HepG2 (cell line): ENCODE measurements at regions not wholly inside any gene's neighbourhood (a gene's known extent, or its start where the extent isn't known, plus 50 kb on each side); places are given as distances from the start of the nearest gene placed in this dataset.
"Not testable (repeated sequence)": the region's sequence is repeated elsewhere in the genome, so short reads cannot be mapped to it uniquely, and the experiment has no call there.

ENCODE experiments used
- ATAC-seq: fragments of 200-7000 bp; cut with Tn5 transposase; 3 replicates; pipeline ENCODE4 v1.9.1; 2020; ENCODE audit warnings: mild to moderate bottlenecking, moderate library complexity
- BruUV-seq: library from RNA; stranded (reverse); fragments of 400-500 nt; replicated peaks from 2 replicates; lab custom pipeline; 2021; lab: Mats Ljungman, UMichigan
- CTCF ChIA-PET: fragments of 300-600 bp; formaldehyde crosslinking; extraction: SDS; loops from one replicate; lab custom pipeline; 2021; ENCODE audit warnings: low total read pairs, inconsistent platforms, low intra/inter-chr PET ratio; lab: Yijun Ruan, JAX
- POLR2A ChIA-PET: fragments of 350-600 bp; sonication (Branson Sonifier 250); formaldehyde crosslinking; loops from one replicate; lab custom pipeline; 2020; ENCODE audit warnings: antibody characterized with exemption, inconsistent platforms; lab: Yijun Ruan, JAX
- DNase-seq: peaks from one replicate; pipeline ENCODE4 v3.0.0-alpha.2; 2015; ENCODE audit warnings: low spot score
- FAIRE-seq: peaks from 3 replicates; lab custom pipeline; 2011; peaks lifted over from hg19 to GRCh38; lab: Jason Lieb, UNC
- H2AFZ ChIP-seq: one replicate; pipeline ENCODE4 v1.6.1; 2011; ENCODE audit warnings: low read length, inconsistent platforms
- H3K27ac ChIP-seq: fragments of 300-600 bp; 3 replicates; pipeline ENCODE4 v1.8.0; 2011; ENCODE audit warnings: mixed run types, mild to moderate bottlenecking, mixed read lengths, low read length, inconsistent platforms; ENCODE audit not compliant: insufficient read depth; ENCODE audit errors: extremely low read length
- H3K27me3 ChIP-seq, 2 experiments: fragments of 200-600 bp in 1 of 2; 2 replicates in 1 of 2; 3 replicates in 1 of 2; pipeline versions ENCODE4 v1.6.0 to v1.8.0; 2011; ENCODE audit warnings: low read length in 2 of 2, mild to moderate bottlenecking in 2 of 2, moderate library complexity in 2 of 2, inconsistent platforms in 1 of 2; ENCODE audit not compliant: insufficient read depth in 2 of 2, control insufficient read depth in 1 of 2
- H3K36me3 ChIP-seq, 2 experiments: fragments of 200-600 bp in 1 of 2; replicated peaks in 1 of 2; 2 replicates in 1 of 2; 3 replicates in 1 of 2; pipeline versions ENCODE4 v1.5.1 to v1.8.0; 2011; ENCODE audit warnings: low read length in 2 of 2, inconsistent platforms in 1 of 2; ENCODE audit not compliant: insufficient read depth in 2 of 2, control insufficient read depth in 1 of 2
- H3K4me1 ChIP-seq: 2 replicates; pipeline ENCODE4 v1.5.1; 2012; ENCODE audit warnings: low read length, inconsistent platforms; ENCODE audit not compliant: insufficient read depth
- H3K4me2 ChIP-seq: 2 replicates; pipeline ENCODE4 v1.6.0; 2011; ENCODE audit warnings: low read depth, low read length, inconsistent platforms
- H3K4me3 ChIP-seq, 3 experiments: fragments of 200-600 bp in 1 of 3; sonication (generic), shearing (Covaris generic) in 1 of 3; replicated peaks in 1 of 3; 2 replicates each; pipeline ENCODE4 v1.5.1; 2011 to 2016; ENCODE audit warnings: low read length in 3 of 3, inconsistent platforms in 2 of 3, low read depth in 2 of 3, mild to moderate bottlenecking in 2 of 3, control low read depth in 1 of 3, mixed read lengths in 1 of 3; ENCODE audit not compliant: insufficient read depth in 1 of 3
- H3K79me2 ChIP-seq: one replicate; pipeline ENCODE4 v1.6.1; 2011; ENCODE audit warnings: low read length, inconsistent platforms; ENCODE audit not compliant: insufficient read depth
- H3K9ac ChIP-seq: 2 replicates; pipeline ENCODE4 v1.6.0; 2011; ENCODE audit warnings: mild to moderate bottlenecking, low read depth, low read length, inconsistent platforms; ENCODE audit not compliant: insufficient read depth
- H3K9me3 ChIP-seq: 2 replicates; pipeline ENCODE4 v1.5.1; 2012; ENCODE audit warnings: mild to moderate bottlenecking, low read length
- H4K20me1 ChIP-seq: 2 replicates; pipeline ENCODE4 v1.6.0; 2011; ENCODE audit warnings: inconsistent platforms, mild to moderate bottlenecking, low read length, moderate library complexity; ENCODE audit not compliant: insufficient read depth
- ZNF318 ChIP-seq: sonication (generic); formaldehyde crosslinking; IDR thresholded peaks from 2 replicates; pipeline ENCODE4 v1.4.0; 2020; ENCODE audit warnings: mild to moderate bottlenecking, missing genetic modification reagents
- ZNF629 ChIP-seq: sonication (generic); formaldehyde crosslinking; conservative IDR thresholded peaks from 2 replicates; pipeline ENCODE4 v1.5.0; 2020; ENCODE audit warnings: missing genetic modification reagents
- ZNF781 ChIP-seq: sonication (generic); formaldehyde crosslinking; IDR thresholded peaks from 2 replicates; pipeline ENCODE4 v1.5.1; 2020; ENCODE audit warnings: borderline replicate concordance, mild to moderate bottlenecking, missing genetic modification reagents; ENCODE audit errors: not compliant biosample characterization
- WGBS: methylation state at CpG from one replicate; pipeline ENCODE4 v1.1.6; 2017; ENCODE audit warnings: low lambda C conversion rate; 5-methylcytosine and 5-hydroxymethylcytosine counted together
- in situ Hi-C: cut with HindIII; loops from 2 replicates; pipeline ENCODE4 v1.10.0; 2017; ENCODE audit warnings: low pct_unique_long_range_greater_than_20kb; ENCODE audit not compliant: extremely low pct_ligation_motif_present
- intact Hi-C: fragments of 100-400 bp; cut with micrococcal nuclease; formaldehyde crosslinking; loops from one replicate; pipeline ENCODE4 v1.10.0; 2022; ENCODE audit not compliant: unreplicated experiment

- no peak for TF ChIP-seq ZNF318
- no peak for TF ChIP-seq ZNF629 (CRISPR knock-in tag)
- TF ChIP-seq ZNF781 (CRISPR knock-in tag): no peak
- TF ChIP-seq, all 625 proteins: peak for 0
- in situ Hi-C loops: no loop called here
- no peaks in the 10 kb centered on the region for H3K4me1 ChIP-seq
- DNase-seq: no peak
- no peak overlapping the region for H2AFZ ChIP-seq
- POLR2A ChIA-PET: no interaction called here
- peaks cover 18% of the 10 kb centered on the region for H3K9me3 ChIP-seq
- no TSS peak for BruUV-seq
- no peaks in the 10 kb centered on the region for H3K79me2 ChIP-seq
- H3K4me3 ChIP-seq: no peak overlapping the region
- no peak for ATAC-seq
- no peaks in the 10 kb centered on the region for H4K20me1 ChIP-seq
- FAIRE-seq: no peak
- no peak overlapping the region for H3K4me2 ChIP-seq
- CTCF ChIA-PET: no interaction called here
- no peak overlapping the region for H3K27ac ChIP-seq
- H3K27me3 ChIP-seq: no peaks in the 10 kb centered on the region
- intact Hi-C loops: no loop called here
- H3K9ac ChIP-seq: no peak overlapping the region
- no peaks in the 10 kb centered on the region for H3K36me3 ChIP-seq
Observed at GRCh38 chr5:34416501-34417008, 239.6 kb upstream of the RAI14 start.

- POLR2A ChIA-PET, in situ Hi-C loops, H3K4me2 ChIP-seq, DNase-seq, H3K36me3 ChIP-seq, BruUV-seq, FAIRE-seq, H3K27ac ChIP-seq, intact Hi-C loops, H3K4me1 ChIP-seq, H3K79me2 ChIP-seq, H3K4me3 ChIP-seq, H2AFZ ChIP-seq, H4K20me1 ChIP-seq, H3K27me3 ChIP-seq, H3K9ac ChIP-seq, CTCF ChIA-PET, ATAC-seq: not testable (repeated sequence)
- WGBS: 0% methylated on average over 2 of the region's 2 CpGs
- H3K9me3 ChIP-seq: peaks cover 18% of the 10 kb centered on the region
Observed at GRCh38 chr5:34420191-34420590, 235.9 kb upstream of the RAI14 start.
